HG03196 (cell line): ENCODE measurements at regions not wholly inside any gene's neighbourhood (a gene's known extent, or its start where the extent isn't known, plus 50 kb on each side); places are given as distances from the start of the nearest gene placed in this dataset.

Experiments
- ATAC-seq: cut with Tn5 transposase; IDR thresholded peaks from one replicate; pipeline ENCODE4 v1.9.1; 2021; ENCODE audit not compliant: unreplicated experiment

DNA sequence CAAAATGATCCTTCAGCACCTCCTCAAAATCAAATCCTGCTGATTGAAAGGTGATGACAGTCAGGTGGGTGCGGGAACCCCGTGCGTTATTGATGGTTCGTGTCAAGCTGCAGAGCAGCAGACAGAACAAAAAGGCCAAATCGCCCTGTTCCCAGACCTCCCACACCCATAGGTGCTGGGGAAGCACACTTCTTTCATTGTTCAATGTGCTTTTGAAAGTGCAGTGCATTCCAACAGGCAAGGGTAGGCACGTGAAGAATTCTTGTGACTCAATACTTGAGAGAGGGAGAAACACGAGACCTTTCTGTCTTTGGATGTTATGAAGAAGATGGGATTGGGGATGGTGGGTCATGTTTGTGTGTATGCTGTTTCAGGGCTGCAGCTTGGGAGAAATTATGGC, 514.0 kb downstream of the MCTP2 start:
- ATAC-seq: no peak

DNA sequence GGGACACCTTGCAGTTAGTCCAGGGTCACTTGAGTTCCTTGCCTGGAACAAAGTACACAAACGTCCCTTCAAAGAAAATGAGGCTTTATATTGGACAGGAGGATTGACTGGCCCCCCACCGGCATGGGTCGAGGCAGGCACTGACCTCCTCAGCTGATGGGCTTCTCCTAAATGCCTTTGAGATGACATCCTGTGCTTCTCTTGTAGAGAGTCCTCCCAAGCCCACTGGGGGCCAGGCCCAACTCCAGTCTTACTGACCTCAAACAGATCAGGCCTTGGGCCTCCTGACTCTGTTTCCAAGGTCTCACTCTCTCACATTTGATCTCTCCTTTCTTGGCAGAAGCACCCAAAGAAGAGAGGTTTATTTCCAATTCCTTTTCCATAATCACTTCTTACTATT, 516.1 kb downstream of the MCTP2 start:
- no peak for ATAC-seq

DNA sequence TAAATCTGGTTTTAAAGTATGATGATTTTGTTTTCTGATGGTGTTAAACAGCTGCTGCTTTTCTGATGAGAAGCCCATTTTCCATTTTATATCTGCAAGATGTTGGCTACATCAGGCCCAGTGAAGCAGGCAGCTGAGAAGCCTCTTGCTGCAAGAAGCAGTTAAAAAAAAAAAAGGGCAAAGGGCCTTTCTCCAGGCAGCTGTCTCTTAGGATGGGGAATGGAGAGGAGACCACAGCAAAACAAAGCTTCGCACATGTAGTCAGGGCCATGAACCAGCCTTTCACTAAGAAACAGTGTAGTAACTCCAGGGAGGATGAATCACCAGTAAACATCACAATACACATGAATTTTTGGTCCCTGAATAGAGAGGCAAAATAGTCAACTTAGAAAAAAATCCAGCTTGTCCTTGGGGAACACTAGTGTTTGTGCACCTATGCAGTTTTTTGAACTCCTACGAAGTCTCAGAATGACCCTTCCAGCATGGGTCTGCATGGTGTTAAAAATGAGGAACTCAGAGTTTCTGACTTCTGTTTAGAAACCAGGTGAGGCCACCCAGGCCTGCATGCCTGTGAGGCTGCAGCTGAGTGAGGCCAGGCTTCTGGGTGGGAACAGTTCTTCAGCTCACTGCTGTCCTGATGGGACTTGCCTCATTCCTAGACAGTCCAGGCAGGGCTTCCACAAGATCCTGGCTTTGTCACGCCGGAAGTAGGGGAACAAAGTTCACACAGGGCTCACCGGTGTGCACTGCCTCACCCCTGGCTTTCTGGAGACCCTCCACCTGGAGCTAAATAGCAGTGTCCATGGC, 518.7 kb downstream of the MCTP2 start:
- ATAC-seq: no peak

DNA sequence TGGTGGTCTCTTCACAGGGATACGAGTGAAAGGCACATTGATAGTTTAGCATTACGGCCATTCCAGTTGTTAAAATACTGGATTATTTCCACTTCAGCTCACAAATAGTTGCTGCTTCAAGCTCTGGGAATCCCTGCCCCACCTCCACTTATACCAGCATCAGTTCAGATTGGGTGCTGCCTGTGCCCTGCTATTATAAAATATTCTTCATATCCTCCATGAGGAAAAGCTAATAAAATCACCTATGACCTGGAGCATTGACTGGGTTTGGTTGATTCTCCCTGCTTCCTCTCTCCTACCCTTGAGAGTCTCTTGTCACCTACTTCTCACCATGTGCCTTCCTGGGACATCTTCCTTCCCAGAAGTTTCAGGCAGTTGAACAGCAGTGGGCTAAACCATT, 529.0 kb downstream of the MCTP2 start:
- no peak for ATAC-seq

DNA sequence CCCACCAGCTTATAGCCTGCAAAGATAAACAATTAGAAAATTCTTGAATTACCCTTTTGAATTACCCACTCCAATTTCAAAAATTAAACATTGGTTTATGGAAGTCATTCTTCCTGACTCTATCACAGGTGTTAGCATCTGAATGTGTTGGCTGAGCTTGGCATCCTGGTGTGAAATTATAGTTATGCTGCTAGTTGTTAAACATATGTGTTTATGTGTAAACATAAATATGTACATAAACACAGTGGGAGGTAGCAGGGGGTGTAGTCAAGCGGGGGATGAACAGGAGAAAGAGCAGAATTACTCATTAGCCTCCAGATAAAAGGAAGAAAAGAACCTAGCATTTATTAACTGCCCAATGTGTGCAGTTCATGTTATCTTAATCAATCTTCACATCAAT, 530.2 kb downstream of the MCTP2 start:
- ATAC-seq: no peak

DNA sequence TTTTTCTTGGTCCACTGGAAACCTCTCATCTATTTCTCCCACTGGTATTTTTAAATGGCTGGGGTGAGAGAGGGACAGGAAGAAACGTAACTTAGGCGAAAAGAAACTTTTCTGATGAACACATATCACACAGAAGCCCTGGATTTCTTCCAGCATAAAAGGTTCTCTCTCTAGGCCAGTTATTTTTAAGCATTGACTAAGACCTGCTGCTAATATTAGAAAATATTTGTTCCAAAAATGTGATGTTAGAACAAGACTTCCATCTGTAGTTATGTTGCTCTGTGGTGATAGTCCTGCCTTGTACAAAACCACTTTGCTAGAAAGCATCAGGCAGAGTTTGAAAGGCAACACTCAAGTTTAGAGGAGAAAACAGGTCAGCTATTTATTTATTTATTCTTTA, 537.7 kb downstream of the MCTP2 start:
- no peak for ATAC-seq

DNA sequence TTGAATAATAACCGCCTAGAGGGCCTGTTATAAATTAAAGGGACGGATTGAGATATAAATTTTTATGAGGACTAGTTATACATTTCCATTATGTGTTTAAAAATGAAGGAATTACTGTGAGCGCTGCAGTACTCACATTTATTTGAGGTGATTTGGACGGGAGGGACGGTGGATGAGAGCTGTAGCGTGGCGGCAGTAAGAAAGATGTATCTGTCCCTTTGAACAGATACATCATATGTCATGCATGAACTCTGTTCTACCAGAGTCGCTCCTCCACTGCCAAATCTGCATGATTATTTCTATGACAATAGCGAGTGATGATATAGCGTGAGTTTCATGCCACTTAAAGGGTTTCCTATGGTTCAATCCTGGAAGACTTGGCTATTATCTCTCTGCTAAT, 538.8 kb downstream of the MCTP2 start:
- no peak for ATAC-seq

DNA sequence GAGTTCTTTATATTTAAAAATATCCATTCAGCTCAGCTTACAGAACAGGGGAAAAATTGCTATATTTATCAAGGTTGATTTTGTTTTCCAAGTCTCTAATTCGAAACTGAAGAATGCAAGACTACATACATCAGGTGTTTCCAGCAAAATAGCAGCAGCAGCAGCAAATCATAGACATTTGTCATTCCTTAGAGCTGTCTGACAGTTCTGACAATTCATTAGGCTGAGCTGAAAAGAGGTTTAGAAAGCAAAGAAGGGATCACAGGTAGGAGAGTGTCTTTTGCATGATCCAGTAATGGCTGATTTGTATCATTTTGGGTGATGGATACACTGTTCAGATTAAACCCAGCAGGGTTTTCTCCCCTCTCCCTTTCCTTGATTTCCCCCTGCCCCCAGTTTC, 545.7 kb downstream of the MCTP2 start:
- no peak for ATAC-seq

DNA sequence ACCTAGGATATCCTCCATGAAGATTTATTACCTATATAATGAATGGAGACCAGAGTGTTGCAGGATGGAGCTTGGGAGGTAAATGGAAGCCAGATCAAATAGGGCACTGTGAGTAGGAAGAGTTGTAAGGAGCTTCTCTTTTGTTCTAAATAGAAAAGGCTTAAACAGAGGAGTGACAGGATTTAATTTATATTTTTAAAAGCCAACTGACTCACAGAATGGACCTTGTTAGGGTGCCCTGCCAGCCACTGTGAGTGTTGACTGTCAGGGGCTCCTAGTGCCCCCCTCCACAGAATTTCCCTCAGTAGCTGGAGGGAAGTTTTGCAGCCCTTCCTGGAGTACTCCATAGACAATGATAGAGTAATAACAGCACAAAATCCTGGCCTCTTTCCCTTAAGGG, 547.5 kb downstream of the MCTP2 start:
- no peak for ATAC-seq

DNA sequence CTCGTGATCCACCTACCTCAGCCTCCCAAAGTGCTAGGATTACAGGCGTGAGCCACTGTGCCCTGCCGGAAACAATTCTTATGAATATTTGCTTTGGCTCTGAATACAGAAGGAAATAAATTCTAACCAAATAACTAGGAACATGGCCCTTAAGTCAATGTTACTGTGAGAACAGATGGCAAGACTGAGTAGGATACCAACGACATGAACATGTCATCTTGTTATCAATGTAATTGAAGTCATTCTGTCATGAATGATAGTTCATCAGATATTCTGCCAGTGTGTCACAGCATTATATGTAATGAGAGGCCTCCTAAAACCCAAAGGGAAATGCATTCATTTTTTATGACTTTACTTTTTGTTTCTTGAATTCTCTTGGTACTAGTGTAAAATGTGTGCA, 548.8 kb downstream of the MCTP2 start:
- ATAC-seq: no peak

DNA sequence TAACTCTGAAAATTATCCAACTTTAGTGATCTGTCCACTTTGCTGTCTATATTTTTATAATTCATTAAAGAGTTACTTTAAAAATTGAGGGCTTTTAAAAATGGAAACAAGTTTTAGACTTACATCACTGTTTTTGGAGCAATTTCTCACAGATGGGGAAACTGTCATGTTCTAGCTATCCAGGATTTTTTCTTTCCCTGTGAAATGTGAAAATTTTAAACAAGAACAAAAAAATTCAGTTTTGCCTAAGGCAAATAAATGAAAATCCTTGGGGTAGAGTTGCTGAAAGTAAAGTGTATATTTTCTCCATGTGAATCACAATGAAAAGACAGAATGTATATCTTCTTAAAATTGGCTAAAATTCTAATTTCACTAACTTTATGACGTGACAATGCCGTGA, 553.7 kb downstream of the MCTP2 start:
- no peak for ATAC-seq

DNA sequence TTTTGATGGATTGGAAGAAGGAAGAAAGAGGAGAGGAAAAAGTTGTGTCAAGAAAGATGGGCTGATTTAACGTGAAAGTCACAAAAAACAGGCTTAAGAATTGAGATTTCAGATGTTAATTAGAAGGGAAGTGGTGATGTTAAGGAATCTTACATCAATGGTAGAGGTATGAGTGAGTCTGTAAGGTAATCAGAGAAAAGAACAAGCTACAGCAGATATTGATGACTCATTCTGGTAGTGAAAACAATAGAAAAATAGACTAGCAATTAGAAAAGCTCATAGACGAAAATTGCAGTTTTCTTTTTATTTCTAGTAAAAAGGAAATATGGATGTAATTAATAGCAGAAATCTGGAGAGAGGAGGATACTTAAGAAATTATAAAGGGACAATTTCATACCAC, 559.6 kb downstream of the MCTP2 start:
- ATAC-seq: no peak

DNA sequence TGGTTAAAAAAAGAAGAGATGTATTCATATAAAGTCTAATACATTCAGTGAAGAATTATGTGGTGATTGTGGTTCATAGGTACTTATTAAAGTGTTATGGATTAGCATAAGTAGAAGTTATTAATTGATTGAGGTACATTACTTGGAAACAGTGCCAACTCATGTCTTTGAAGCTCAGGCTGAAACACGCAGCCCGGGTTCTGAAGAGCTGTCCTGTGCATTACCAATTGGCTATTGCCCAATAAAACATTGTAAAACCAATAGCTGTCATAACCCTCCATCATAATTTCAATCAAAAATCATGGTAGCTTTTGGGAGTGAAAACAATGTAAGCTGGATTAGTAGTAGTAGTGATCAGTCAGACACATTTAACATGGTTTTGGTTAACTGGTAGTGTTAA, 560.1 kb downstream of the MCTP2 start:
- no peak for ATAC-seq

DNA sequence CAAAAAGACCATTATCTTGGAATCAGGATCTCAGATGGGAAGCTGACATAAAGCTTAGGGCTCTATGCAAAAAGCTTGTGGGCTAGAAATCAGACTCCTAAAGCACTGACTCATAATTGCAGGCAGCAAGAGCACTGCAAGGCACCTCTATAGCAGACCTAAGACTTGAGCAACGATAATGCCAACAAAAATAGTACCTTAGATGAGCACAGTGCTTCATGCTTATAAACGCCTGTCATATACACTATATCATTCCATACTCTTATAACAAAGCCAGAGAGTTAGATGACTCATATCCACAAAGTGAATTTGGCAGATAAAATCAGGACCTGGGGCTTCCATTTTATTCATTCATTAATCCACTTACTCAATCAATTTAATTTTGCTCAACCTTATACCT, 560.8 kb downstream of the MCTP2 start:
- no peak for ATAC-seq

DNA sequence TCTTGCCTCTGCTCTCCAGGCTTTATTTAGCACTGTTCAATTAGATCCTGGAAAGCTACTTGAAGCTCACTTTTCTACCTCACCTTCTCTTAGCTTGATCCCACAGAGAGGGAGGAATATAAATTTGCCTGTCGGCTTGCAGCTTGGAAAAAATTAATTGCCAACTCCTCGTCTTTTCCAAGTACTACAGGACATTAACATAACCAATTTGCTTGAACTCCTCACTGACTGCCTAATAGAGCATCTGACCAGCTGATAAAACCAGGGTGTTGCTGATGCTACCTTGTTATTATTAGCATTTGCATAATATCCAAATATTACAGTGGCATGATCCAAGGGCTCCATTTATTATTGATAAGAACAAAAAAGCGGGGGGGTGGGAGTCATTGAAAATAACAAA, 561.8 kb downstream of the MCTP2 start:
- no peak for ATAC-seq

DNA sequence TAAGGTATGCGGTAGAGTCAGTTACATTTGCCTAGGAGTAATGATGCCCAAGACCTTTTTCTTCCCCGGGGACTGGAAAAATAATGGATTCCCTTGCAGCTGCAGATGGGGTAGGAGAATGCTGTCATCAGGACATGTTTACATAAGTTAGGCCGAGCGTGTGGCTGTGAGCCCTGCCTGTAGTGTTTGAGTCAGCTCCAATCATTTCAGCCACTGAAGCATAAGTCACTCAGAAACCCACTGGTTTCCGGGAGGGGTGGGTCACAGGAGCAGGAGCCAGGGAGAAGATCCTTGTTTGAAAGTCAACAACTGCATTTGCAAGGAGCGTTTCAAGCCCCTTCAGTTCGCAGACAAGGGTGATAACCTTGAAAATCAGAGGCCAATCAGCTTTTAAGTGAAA, 562.3 kb downstream of the MCTP2 start:
- ATAC-seq: no peak

DNA sequence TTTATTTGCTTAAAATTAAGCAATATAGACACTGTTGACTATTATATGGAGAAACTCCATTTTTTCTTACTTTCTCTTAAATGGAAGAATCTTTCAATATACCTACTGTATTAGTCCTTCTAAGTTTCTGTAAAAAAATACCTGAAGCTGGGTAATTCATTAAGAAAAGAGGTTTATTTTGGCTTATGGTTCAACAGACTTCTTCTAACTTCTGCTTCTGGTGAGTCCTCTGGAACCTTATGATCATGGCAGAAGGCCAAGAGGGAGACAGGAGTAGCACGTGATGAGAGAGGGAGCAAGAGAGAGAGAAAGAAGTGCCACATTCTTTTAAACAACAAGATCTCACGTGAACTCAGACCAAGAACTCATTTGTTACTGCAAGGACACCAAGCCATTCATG, 573.3 kb downstream of the MCTP2 start:
- no peak for ATAC-seq

DNA sequence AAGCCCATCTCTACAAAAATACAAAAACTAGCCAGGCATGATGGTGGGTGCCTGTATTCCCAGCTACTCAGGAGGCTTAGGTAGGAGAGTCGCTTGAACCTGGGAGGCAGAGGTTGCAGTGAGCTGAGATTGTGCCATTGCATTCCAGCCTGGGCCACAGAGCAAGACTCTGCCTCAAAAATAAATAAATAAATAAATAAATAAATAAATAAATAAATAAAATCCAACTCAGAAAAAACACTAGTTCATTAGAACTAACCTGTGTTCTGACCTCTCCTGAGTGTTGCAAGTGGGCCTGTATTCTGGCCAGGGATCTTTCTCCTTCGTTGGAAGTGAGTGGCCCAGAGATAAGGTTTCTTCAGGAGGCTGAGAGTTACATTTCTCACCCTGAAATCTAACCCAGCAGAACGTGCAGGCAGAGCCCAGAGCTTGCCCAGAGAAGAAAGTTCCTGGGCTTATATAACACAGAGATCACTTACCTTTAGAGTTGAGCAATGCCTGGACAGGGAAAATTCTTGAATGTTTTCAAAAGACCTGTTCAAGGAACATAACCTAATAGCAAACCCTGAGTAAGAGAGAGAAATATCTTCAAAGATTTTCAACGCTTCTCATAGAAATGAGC, 583.9 kb downstream of the MCTP2 start:
- no peak for ATAC-seq

DNA sequence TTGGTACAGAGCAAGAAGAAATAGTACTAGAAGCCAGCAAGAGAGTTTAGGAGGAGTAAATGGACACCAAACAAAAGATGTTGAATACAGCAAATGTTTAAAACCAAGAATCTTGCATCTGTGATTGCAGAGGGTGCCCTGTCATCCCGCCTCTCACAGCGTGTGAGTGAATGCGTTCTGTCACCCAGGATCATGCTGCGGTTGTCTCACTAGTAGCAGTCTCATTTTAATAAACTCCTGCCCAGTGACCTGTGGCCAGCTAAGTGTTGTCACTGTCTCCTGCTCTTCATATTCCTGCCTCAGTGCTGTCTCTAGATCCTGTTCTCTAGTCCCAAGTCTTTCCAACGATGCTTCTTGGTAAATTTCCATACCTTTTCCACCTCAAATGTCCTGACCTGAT, 584.6 kb downstream of the MCTP2 start:
- ATAC-seq: no peak

DNA sequence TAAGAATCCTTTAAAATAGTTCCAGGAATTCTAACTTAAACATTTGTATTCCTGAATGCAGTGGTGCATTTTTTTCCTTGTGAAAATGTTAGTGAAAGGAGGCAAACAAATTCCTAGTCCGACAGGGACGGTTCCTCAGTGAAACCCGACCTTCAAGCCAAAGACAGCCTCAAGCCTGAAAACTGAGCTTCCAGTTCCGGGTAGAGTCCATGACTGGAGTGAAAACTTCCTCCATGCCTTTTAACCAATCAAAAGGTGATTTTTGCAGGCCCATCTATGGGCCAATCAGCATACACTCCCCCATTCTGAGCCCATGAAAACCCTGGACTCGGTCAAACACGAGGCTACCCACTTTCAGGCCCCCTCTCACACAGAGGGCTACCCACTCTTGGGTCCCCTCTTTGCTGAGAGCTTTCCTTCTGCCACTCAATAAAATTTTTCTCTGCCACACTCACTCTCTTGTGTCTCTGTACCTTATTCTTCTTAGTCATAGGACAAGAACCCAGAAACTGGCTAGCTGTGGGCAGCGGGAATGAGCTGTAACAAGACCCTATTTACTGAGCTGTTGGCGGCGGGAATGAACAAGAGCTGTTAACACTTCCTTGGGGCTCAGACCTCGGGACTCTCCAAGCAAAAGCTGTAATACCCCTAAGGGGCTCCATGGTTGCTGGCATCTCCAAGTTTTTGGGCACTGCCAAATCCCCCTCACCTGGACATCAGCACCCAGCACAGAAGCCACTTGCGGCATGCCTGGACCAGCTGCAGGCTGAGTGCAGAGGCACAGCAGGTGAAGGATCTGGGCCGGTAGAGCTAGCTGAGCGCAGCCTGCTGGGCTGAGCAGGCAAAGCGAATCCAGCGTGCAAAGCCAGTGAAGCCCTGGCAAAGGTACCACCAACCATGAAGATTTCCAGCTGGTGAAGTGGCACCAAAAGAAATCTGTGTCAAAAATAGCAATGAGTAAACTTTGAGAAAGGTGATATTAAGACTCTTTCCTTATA, 598.8 kb downstream of the MCTP2 start:
- ATAC-seq: no peak

DNA sequence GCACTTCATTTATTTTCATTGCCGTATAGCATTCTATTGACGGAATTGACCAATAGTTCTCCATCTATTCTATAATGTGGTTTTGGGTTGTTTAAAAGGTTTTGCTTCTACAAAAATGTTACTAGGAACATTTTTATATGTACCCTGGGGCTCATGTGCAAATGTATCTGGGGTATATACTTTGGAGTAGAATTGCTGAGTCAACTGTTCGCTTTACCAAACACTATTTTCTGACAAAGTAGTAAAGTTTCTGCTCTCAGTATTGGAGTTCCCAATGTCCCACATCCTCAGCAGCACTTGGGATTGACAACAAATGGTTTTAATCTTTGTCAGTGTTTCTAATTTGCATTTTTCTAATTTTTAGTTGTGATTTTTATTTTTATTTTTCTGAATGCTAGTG, 602.6 kb downstream of the MCTP2 start:
- no peak for ATAC-seq

DNA sequence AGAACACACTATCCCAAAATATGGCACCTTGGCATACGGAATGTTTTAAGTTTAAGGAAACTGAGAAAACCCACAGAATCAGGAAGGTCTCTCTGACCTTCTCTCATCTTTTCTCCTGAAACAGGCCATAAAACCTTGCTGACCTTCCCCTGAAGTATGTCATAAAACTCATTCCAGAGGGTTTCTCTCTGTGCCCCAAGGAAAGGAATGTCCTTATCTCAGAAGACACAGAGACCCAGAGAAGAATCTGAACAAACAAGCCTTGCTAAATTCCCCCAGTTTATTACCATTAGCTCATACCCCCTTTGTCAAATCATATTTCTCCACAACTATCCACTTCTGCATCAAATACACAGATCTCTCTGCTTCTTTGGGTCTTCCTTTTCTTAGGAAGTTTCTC, 603.1 kb downstream of the MCTP2 start:
- no peak for ATAC-seq
